ENCODE measurements at regions not wholly inside any gene's neighbourhood (a gene's known extent, or its start where the extent isn't known, plus 50 kb on each side); places are given as distances from the start of the nearest gene placed in this dataset.
"Not testable (repeated sequence)": the region's sequence is repeated elsewhere in the genome, so short reads cannot be mapped to it uniquely, and the experiment has no call there.

DNA sequence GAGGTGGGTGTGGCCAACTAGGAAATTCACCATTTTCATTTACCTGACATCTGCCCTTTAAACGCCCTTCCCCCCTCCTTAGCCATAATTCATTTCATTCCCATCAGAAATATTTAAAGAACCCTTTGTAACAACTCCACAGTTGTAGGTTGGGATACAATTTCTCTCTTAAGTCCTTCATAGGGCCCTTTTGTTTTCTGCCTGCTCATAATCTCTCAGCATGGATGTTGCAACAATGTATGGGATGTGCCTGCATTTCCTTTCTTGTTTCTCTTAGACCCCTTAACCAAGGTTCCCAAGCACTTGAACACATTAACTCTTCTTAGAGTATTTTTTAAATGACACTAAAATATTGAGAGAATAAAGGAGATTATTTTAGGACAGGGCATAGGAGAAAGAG, 51.7 kb upstream of the MYO10 start:
- no peak for DNase-seq

DNA sequence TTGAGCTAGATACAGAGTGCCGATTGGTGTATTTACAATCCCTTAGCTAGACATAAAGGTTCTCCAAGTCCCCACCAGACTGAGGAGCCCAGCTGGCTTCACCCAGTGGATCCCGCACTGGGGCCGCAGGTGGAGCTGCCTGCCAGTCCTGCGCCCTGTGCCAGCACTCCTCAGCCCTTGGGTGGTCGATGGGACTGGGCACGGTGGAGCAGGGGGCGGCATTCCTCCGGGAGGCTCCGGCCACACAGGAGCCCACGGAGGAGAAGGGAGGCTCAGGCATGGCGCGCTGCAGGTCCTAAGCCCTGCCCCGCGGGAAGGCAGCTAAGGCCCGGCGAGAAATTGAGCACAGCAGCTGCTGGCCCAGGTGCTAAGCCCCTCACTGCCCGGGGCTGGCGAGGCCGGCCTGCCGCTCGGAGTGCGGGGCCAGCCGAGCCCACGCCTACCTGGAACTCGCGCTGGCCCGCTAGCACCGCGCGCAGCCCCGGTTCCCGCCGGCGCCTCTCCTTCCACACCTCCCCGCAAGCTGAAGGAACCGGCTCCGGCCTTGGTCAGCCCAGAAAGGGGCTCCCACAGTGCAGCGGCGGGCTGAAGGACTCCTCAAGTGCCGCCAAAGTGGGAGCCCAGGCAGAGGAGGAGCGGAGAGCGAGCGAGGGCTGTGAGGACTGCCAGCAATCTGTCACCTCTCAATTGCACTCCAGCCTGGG, 54.9 kb upstream of the MYO10 start:
- DNase-seq: not testable (repeated sequence)

DNA sequence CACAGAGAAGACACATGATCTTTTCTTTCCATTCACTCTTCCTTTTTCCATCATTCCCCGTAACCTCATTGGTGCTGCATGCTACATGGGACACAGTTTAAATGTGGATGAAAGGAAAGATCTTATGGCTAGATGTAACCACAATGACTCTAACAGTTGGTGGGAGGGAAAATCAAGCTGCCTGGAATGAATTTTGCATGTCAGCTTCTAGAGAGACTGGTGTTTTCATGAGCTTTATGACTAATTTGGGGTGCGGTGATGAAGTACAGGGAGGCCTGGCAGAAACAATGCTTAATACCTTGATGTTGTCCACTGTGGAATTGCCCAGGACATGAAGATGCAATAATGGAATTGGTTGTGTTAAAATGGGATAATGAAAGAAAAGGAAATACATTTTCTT, 55.9 kb upstream of the MYO10 start:
- peak; percentile 1 for DNase-seq

DNA sequence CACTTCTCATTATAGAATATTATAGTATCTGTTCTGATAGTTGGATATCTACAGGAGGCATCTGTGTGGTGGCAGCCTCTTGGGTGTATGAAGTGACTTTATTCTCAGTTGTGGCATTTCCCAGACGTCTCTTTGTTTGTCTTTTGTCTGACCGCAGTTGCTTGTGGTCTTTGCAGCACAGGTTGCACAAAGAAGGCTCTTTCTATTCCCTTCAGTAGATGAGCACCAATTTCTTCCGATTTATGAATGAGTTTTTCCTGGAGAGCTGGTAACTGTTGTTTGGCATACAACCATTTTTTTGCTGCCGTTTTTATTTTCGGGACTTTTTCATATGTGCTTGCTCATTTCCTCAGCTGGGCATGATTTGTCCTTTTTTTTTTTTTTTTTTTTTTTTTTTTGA, 56.4 kb upstream of the MYO10 start:
- no peak for DNase-seq

DNA sequence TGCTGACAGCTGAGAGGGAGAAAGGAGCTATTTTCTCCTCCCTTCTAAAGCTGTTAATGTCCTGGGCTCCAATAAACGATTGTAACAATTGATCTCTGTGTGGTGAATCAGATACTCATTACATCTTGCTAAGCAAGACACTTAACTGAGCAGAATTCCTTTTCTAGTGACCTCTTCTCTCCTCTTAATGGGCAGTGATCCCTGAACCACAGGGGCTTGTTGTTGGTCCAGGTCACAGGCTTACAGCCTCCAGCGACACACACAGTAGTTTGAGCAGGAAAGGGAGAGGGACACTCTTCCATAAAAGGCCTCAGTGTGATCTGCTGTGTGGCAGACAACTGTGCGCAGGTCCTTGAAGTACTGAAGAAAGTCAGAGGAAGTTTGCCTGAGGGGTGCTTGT, 58.5 kb upstream of the MYO10 start:
- DNase-seq: no peak

DNA sequence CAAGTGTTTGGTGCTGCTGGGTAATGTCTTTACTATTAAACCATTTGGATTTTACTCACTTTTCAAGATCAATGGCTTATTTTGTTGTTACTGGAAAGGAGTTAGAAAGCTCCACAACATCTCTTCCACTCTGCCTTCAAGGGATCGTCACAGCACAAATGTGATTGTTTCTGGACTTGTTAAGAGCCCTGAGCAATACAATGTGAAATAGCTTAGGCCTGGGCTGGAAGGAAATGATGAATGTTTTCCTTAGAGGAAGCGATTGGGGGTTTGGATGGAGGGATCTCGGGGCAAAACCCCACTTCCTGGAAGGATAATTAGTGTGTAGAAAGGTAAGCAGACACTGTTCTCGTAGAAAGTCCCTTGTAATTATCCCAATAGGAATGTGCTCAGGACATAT, 59.3 kb upstream of the MYO10 start:
- no peak for DNase-seq

DNA sequence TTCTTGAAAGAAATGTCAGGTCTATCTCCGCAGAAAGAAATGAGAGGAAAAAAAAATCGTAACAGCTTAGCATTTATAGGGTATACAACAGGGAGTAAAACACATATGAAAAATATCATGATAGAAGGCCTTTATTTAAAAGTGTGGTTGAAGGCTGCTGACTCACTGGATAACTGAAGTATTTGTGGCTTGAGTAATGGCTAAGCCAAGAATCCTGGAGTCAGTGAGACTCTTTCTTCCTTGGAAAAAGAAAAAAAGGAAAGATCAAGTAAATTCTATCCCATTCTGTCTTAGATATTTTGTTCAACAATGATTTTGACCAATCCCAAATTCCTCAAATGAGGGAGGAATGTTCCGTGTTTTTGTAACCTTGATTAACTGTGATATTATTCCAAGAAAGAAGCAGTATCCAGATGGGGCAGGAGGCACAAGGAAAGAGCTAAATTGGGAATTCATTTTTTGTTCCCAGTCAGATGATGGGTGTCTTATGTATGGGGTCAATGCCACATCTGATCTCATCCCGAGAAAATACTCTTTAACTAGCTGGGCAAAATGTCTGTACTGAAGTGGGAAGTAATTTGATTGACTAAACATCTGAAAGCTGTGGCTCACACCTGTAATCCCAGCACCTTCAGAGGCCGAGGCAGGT, 64.3 kb upstream of the MYO10 start:
- peak; percentile 6 for DNase-seq

DNA sequence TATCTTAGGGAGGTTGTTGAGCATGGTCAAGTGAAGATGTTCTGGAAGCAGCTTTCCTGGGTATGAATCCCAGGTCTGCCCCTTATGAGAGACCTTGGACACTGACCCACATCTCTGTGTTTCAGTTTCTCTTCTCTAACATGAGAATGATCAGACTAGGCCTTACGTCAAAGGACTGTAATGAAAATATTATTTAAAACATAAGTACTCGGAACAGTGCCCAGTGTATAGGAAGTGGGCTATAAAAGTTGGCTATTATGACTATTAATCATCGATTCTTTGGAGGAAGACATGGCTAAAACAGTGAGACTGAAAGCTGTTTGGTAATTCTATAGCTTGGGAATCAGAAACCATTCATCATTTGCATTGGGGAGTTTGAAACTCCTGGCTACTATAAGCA, 65.3 kb upstream of the MYO10 start:
- no peak for DNase-seq

DNA sequence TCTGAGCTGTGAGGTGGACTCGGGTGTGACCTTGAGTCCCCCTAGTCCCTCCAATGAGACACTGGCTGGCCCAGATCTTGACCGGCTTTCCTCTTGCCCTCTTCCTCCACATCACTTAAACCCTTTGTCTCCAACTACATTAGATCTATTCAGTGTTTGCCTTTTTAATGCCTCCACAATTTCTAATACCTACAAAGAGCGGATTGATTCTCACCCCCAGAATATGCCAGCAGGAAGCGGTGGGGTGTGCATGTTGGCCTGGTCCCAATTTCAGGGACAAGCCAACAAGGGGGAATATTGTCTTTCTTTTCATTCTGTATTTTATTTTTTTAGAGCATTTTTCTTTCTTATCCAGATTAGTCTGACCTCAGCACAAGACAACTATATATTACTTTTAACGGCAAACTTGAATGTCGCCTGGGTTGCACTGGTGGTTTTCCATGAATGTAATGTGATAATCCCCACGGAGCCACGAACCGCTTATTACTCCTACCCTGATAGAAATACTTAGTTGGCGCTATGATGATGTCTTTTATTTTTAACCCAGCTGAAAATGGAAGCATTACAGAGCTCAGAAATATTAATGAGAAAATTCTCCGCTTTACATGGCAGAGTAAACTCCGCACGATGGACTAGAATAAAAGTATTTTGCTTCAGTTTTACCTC, 68.5 kb upstream of the MYO10 start:
- no peak for DNase-seq

DNA sequence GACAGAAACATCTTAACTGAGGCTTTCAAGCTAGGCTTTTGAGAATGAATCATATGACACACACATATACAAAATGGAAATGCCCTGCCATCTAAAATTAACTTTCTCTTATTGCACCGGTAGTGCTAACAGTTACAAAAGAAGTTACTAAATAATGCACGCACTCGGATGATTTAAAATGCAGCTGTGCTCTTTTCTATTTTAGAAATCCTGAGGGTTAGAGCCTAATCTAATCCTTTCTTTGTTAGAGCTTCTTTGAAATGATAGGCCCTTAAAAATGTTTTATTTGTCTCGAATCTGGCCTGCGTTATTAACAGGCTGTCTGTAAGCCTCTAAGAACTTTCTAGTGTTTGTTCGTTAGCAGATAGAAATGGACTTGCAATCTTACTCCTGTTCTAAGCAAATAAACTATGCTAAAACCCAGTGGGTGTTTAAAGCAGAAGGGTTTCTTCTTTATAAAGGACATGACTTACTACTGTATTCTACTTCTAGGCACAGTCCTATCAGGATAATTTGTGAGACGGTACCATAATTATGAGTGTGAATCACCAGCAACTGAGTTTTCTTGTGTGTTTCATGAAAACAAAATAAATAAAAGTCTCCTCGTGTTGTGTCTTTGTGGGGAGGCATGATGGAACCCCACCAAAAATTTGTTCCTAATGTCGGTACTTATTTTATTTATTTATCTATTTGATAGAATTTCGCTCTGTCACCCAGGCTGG, 69.2 kb upstream of the MYO10 start:
- DNase-seq: no peak

DNA sequence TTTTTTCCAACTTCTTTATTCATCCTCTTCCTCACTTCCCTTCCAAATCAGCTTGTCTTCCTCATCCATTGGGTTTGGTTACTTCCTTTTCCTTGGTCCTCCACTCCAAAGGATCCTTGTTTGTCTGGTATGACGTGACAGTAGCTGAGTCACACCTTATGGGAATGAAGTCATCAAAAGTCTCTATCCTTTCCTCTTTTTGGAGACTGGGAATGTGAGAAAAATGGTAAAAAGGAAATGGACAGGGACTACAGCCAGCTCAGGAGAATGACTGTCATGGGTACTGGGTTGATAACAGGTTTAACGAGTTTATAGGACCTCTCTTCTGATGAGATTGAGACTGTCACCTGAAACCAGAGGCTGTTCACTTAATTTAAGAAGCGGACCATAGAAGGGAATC, 76.2 kb upstream of the MYO10 start:
- no peak for DNase-seq

DNA sequence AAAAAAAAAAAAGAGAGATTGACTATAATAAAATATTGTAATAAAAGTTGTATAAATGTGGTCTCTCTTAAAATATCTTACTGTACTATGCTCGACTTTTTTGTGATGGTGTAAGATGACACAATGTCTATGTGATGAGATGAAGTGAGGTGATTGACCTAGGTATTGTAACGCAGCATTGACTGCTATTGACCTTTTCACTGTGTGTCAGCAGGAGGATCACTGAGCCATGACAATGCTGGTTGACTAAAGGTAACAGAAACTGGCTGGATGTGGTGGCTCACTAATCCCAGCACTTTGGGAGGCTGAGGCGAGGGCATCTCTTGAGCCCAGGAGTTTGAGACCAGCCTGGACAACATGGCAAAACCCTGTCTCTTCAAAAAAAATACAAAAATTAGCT, 78.6 kb upstream of the MYO10 start:
- no peak for DNase-seq

DNA sequence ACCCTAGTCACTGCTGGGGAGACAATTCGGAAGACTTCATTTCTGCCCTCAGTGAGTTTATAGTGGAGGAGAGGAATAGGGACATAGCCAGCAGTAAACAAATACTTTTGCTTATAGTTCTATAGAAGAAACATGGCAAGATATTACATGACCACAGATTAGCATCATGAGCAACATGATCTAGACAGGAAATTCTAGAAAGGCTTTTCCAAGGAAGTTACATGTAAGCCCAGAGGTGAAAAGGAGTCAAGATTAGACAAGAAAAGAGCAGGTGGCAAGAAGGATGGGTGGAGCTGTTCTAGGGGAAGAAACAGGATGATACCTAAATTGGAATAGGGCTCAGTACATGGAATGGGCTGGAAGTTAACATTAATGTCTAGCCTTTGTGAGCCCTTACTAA, 82.8 kb upstream of the MYO10 start:
- DNase-seq: no peak

DNA sequence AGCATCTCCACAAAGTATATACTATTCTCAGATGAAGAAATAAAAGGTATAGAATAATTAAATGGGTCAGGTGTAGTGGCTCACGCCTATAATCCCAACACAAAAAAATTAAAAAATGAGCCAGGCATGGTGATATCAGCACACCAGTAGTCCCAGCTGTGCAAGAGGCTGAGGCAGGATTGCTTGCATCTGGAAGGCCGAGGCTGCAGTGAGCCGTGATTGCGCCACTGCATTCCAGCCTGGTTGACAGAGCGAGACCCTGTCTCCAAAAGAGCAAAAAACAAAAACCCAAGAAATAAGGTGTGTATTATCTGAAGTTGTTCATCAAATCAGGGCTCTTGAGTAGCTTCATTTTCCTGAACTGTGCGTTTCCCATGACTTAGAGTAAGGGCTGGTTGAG, 83.2 kb upstream of the MYO10 start:
- no peak for DNase-seq

DNA sequence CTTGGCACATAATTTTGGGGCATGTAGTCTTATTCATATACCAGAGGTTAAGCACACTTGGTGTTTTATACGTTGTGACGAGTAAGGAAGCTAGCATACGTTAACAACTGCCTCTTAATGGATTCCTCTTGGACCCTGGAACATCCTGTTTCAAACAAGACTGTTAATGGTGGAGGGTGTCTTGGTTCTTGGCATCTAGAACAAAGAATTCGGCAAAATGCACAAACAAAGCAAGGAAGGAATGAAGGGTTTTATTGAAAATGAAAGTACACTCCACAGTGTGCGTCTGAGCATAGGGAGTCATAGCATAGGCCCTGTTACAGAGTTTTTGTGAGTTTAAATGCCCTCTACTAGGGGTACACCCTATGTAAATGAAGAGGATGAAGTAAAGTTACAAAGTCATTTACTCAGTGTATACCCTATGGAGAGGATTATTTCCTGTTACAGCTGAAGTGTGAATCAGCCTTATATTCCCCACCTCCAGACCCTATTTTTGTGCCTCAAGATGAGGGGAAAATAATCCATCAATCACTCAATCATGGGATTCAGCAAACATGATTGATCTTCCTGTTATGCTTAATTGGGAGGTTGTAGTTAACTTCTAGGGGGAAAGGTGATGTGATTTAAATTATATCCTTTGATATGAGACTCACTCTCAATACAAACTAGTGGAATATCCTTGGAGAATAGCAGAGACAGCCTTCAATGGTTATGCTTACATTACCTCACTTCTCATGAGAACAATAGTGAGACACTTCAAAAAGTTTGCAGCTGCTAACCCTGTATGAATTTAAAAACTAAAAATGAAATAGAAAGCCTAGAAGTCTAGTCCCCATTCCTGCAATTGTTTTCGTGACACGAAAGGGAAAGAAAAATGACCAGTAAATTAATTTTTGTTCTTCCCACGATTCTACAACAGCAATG, 84.9 kb upstream of the MYO10 start:
- DNase-seq: no peak

DNA sequence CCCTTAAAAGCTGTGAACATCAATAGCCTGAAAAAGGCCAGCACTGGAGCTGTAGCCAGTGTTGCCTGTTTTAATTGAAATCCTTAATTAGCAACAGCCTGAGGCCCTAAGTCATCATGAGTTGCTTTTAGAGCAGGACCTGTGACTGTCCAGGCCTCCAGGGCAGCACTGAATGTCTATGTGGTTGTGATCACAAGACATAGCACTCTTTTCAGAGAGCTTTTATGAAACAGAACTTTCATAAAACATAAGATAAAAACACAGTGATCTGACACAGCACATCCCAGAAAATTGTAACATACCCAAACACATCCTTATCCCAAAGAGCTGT, 85.5 kb upstream of the MYO10 start:
- DNase-seq: no peak

DNA sequence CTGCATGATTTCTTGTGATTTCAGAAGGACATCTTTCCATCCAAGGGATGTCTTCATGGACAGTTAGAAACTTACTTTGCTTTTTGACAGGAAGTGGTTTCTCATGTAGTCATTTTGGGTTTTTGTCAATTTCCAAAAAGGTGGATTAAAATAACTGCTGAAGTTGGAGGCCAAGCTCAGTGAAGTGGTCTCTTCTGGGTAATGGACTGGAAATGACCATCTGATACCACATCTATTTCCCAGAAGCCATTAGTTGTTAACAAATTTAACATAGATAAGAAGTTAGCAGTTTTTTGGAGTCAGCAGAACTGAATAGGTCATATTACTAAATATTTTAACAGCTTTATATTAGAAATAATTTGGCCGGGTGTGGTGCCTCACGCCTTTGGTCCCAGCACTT, 86.2 kb upstream of the MYO10 start:
- no peak for DNase-seq

DNA sequence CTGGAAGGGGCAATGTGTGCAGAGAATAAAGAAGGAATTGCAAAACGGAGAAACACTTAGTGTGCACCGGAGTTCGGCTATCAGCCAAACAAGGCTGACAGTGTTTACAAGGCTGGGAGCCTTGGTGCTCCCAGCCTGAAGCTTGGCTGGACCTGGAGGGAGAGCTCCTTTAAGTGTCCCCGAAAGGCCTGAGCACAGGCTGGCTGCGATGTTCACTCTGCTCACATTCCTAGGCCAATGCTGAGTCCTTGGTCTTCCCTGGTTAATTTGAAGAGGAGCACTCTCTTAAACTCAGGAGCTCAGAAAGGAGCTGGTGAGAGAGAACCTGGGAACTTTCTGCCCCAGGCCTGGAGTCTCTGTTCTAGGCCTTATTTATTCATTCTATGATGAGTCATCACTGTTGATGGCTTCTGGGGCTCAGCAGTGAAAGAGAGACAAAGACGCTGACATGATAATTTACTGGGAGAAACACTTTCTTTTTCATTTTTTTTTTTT, 88.6 kb upstream of the MYO10 start:
- DNase-seq: peak; percentile 13

DNA sequence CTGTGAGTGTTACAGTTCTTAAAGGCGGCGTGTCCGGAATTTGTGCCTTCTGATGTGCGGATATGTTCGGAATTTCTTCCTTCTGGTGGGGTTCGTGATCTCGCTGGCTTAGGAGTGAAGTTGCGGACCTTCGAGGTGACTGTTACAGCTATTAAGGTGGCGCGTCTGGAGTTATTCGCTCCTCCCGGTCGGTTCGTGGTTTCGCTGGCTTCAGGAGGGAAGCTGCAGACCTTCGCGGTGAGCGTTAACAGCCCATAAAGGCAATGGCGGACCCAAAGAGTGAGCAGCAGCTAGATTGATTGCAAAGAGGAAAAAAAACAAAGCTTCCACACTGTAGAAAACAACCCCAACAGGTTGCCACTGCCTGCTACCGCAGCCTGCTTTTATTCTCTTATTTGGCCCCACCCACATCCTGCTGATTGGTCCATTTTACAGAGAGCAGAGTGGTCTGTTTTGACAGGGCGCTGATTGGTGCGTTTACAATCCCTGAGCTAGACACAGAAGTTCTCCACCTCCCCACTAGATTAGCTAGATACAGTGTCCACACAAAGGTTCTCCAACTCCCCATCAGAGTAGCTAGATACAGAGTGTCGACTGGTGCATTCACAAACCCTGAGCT, 95.7 kb upstream of the MYO10 start:
- not testable (repeated sequence) for DNase-seq

DNA sequence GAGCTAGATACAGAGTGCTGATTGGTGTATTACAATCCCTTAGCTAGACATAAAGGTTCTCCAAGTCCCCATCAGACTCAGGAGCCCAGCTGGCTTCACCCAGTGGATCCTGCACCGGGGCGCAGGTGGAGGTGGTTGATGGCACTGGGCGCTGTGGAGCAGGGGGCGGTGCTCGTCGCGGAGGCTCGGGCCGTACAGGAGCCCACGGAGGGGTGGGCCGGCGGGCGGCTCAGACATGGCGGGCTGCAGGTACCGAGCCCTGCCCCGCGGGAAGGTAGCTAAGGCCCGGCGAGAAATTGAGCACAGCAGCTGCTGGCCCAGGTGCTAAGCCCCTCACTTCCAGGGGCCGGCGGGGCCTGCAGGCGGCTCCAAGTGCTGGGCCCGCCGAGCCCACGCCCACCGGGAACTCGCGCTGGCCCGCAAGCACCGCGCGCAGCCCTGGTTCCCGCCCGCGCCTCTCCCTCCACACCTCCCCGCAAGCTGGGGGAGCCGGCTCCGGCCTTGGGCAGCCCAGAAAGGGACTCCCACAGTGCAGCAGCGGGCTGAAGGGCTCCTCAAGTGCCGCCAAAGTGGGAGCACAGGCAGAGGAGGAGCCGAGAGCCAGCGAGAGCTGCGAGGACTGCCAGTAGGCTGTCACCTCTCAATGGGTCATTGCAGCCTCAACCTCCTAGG, 96.4 kb upstream of the MYO10 start:
- not testable (repeated sequence) for DNase-seq

DNA sequence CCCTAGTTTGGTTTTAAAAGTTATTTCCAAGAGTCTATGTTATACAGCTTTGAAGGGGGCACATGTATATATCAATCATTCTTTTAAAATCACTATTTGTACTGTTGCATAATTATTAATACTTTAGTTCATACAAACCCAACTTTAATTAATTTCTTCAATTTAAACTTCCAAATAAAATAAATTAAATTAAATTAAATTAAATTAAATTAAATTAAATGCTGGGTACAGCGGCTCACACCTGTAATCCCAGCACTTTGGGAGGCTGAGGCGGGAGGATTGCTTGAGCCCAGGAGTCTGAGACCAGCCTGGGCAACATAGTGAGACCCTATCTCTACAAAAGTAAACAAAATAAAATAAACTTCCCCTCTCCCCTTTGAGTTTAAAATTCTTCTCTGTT, 98.9 kb upstream of the MYO10 start:
- not testable (repeated sequence) for DNase-seq

DNA sequence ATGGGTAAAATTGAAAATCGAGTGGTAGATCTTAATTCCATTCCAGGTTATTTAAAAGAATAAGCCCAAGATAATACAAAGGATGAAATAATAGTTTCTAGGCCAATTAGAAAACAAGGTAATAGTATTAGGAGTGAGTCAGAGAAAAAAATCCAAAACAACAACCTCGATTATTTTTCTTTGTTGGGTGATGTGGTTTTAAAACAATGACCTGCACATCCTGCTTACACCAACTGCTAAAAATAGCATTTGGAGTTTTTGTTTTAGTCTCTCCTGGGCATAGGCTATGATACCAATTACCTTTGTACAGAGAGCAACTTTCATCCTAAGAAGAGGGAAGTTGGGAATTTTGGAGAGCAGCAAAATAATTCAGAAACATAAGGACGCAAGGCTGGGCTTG, 101.7 kb upstream of the MYO10 start:
- no peak for DNase-seq

All from T1000 (cell line).